ENCODE measurements at regions not wholly inside any gene's neighbourhood (a gene's known extent, or its start where the extent isn't known, plus 50 kb on each side); places are given as distances from the start of the nearest gene placed in this dataset.
"Not testable (repeated sequence)": the region's sequence is repeated elsewhere in the genome, so short reads cannot be mapped to it uniquely, and the experiment has no call there.

DNA sequence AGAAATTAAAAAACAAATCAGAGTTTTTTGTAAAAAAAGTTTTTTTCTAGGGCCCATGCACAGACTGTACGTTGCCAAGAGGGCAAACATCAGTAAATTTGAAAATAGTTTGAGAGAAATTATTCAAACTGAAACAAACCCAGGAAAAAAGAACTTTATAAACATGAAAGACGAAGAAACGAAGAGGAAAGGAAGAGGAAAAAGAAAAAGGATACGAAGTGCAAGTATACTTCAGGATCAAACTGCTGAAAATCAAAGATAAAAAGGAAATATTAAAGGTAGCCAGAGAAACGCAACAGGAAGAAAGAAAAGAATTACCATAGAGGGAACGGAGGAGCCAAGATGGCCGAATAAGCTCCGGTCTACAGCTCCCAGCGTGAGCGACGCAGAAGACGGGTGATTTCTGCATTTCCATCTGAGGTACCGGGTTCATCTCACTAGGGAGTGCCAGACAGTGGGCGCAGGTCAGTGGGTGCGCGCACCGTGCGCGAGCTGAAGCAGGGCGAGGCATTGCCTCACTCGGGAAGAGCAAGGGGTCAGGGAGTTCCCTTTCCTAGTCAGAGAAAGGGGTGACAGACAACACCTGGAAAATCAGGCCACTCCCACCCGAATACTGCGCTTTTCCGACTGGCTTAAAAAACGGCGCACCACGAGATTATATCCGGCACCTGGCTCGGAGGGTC is 94.4 kb upstream of the GAS1 start:
- DNase-seq (ENCODE audit: low read depth): not testable (repeated sequence)

- not testable (repeated sequence) for DNase-seq (ENCODE audit: low read depth)
These were observed 102.8 kb upstream of the GAS1 start for GRCh38 chr9:87049929-87050608.

- DNase-seq (ENCODE audit: low read depth): no peak
These were observed 107.8 kb upstream of the GAS1 start for GRCh38 chr9:87054999-87055686.

- DNase-seq (ENCODE audit: low read depth): no peak
These were observed 112.5 kb upstream of the GAS1 start for GRCh38 chr9:87059772-87060171.

DNA sequence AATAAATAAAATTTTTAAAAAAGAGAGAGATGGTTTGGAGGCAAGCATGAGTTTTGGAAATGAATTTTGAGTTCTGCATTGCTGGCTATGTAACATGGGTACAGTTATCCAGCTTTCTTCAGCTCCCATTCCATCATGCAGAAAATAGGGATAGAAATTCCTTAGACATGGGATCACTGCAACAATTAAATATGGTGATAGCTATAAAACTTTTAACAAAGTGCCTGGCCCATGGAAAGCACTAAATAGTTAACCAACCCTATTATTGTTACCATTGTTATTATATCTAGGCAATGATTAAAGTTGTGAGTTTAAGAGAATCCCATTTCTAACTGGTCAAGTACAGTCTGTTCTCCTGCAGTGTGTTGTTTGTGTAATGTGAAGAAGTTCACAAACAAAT is 115.4 kb upstream of the GAS1 start:
- no peak for DNase-seq (ENCODE audit: low read depth)

DNA sequence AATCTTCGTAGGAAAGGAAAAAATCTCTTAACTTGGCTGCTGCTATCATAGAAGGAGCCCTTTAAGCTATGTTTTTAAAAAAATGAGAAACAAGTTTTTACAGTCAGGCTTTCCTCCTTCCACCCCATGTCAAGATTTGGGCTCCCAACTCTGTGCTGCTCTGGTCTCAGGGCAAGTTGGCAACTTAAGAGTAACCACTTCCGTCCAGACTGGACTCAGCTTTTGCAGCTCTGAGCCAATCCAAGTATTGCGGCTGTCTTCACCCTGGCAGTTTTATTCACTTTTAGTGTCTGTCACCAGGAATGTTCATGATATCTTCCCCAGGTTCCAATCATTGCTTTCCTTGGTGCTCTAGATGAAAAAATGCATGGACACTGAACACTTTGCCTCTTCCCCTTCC is 115.9 kb upstream of the GAS1 start:
- DNase-seq (ENCODE audit: low read depth): peak; percentile 56

- DNase-seq (ENCODE audit: low read depth): peak; percentile 32
These were observed 116.6 kb upstream of the GAS1 start for GRCh38 chr9:87063871-87064270.

DNA sequence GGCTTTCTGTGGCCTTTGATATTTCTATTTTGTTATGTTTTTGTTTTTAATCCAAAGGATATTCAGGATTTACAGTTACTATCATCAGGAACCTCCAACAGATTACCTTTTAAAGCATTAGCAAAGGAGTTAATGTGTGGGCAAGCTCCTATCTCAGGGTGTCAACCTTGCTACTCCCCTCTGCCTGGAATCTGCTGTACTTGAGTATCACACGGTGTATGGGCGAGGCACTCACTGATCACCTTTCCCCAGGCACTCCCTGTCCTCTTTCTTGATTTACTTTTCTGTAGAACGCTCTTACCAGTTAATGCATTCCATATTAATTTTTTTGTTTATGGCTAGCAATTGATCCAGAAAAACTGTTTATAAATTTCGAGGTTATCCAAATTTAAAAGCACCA is 117.0 kb upstream of the GAS1 start:
- no peak for DNase-seq (ENCODE audit: low read depth)

- peak; percentile 25 for DNase-seq (ENCODE audit: low read depth)
These were observed 118.7 kb upstream of the GAS1 start for GRCh38 chr9:87065981-87066380.

DNA sequence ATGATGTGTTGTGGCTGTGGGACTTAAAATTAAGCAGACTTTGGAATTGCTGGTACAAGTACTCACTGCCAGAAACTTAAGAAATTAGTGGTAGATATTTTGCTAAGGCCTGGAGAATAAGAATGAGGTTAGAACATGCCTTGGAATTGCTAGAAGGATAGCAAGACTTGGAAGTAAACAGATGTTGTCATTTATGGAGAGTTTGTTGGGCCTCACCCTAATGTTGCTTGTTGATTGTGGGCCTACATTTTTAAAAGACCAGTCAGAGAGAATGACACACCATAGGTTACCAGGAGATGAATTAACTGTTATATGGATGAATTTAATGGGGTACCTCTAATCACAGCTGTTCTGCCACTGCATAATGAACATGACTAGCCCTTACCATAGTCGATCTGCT is 120.1 kb upstream of the GAS1 start:
- DNase-seq (ENCODE audit: low read depth): no peak

- DNase-seq (ENCODE audit: low read depth): no peak
These were observed 121.0 kb upstream of the GAS1 start for GRCh38 chr9:87068177-87068840.

GRCh38 chr9:87069690-87070089 is 122.4 kb upstream of the GAS1 start:
- no peak for DNase-seq (ENCODE audit: low read depth)

- DNase-seq (ENCODE audit: low read depth): no peak
These were observed 123.0 kb upstream of the GAS1 start for GRCh38 chr9:87070336-87070735.

GRCh38 chr9:87071473-87071872 is 124.2 kb upstream of the GAS1 start:
- DNase-seq (ENCODE audit: low read depth): peak; percentile 12

- DNase-seq (ENCODE audit: low read depth): no peak
These were observed 126.4 kb upstream of the GAS1 start for GRCh38 chr9:87073692-87074091.

DNA sequence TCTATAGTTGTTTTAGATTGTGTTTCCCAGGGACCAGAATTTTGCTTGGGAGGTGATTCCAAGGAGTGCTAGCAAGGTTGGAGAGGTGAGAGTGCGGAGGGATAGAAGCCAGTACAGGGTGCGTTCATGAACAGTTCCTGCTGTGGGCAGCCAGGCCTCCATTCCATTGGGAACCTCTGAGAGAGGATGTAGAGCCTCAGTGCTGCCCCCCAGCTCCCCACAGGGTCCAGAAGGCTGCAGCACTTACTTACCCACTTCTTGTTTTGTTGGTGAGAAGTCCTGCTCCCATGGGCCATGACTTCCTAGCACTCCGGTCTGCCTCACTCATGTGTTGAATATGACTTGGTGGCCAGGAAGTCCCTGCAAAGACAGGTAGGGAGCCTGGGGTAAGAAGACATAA is 128.2 kb upstream of the GAS1 start:
- no peak for DNase-seq (ENCODE audit: low read depth)

DNA sequence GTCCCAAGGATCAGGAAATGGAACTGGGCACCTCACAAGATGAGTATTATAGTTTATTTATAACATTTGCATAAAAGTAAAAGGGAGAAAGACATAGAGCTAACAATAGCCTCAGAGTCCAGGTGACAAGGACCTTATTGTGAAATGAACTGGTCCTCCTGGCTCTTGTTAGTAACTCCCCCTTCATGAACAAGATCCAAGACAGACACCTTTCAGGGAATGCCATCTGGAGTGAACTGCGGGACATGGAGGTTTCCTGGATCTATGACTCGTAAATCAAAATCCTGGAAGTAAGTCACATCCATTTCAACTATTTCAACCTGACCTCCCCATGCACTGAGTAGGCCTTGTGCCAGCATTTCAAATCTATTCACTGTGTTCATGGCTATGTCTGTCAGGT is 129.5 kb upstream of the GAS1 start:
- peak; percentile 48 for DNase-seq (ENCODE audit: low read depth)

DNA sequence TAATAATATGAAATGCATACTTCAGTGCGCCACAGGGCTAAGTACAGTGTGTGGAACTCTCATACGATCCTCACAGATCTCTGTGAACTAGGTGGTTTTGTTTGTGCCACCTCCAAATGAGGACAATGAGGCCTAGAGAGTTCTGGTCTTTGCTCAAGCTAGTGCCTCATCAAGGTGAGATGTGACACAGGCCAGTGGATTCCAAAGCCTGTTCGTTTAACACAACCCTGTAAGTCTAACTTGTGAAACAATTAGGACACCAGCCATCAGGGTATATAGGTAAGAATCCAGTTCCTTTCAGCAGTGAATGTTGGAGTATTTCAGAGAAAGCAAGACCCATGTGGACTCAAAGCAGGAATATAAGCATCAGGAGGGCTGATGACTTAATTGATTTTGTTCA is 130.7 kb upstream of the GAS1 start:
- no peak for DNase-seq (ENCODE audit: low read depth)

- no peak for DNase-seq (ENCODE audit: low read depth)
These were observed 133.4 kb upstream of the GAS1 start for GRCh38 chr9:87080512-87081264.

DNA sequence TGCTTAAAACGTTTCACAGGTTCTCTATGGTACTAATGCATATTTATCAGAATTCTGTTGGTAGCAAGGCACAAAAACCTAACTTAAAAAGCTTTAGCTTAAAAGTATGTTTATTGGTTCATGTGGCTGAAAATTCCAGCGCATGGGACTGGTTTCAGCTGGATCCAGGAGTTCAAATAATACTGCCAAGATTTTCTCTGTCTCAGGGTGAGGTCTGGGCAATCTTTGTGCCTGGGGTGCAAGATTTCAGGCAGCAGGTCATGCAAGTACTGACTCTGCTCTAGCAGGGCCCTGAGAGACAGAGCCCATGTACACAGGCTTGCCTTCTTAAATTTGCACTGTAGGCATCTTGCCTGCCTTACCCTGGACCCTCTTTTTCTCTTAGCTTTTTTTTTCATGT is 134.2 kb upstream of the GAS1 start:
- DNase-seq (ENCODE audit: low read depth): no peak

DNA sequence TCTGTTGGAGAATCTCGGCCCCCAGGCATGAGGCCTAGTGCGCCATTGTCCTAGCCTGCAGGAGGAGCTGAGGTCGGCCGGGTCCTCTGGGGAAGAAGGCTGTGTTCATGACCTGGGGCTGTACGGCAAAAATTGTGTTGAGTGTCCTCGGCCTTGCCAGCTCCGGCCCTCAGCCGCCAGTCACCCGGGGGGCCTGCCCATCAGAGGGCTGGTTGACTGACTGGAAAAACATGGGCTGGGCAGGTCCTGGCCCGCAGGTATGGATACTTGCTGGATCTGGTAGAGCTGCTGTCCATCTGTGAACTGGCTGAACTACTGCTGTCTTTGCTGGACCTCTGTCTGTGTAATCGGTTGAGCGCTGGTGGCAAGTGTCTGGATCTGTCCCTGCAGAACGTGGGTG is 136.7 kb upstream of the GAS1 start:
- DNase-seq (ENCODE audit: low read depth): no peak

DNA sequence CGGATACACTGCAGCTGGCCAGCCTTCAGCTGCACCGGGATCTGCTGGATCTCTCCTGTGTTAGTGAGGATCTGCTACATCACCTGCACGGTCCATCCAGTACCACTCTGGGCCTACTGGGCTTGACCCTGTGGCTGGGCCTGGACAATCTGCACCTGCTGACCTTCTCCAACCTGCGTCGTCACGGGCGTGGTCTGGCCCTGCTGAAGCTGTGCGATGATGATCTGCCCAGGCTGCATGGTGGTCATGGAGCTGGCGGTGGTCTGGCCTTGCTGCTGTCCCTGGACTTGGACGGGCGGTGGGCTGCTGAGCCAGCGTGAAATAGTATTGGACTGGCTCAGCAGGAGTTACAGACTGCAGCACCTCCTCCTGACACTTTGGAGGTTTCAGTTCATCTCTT is 137.1 kb upstream of the GAS1 start:
- DNase-seq (ENCODE audit: low read depth): no peak
